ENCODE measurements at regions not wholly inside any gene's neighbourhood (a gene's known extent, or its start where the extent isn't known, plus 50 kb on each side); places are given as distances from the start of the nearest gene placed in this dataset.

DNA sequence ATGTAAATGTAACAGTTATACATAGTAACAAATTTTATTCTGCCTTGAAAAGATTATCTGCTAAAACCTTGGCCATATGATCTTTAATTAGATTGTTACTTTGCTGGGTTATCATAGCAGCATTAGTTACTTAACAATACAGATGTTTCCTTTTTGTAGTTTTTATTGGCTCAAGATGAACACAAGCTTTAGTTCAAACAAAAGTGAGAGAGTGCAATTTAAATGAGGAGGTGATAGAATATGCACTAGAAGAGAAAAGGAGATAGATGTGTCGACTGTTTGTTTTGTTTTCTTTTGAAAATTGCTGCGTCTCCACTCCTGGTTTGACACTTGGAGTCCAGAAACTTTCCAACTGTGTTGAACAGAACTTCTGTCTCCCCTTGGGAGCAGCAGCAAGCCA, 91.4 kb upstream of the CAV2 start:
- intact Hi-C loops (cut with micrococcal nuclease; ENCODE audit: unreplicated experiment) (no loop called here), in situ Hi-C loops (cut with MboI) (no loop called here)
- 0% methylated on average over 2 of the region's 2 CpGs for WGBS (ENCODE audit: insufficient coverage, insufficient replicate concordance, low lambda C conversion rate, missing lambda C conversion rate)
- DNase-seq (ENCODE audit: low read depth, low spot score) (no peak), FAIRE-seq (no peak), ATAC-seq (no peak)
- no peak overlapping the region for H3K4me3 ChIP-seq
- H3K36me3 ChIP-seq (ENCODE audit: control insufficient read depth in 2 of 2, insufficient read depth in 2 of 2, low read length in 1 of 2), result no peaks in the 10 kb centered on the region
- no peak overlapping the region for H2AFZ ChIP-seq (ENCODE audit: control insufficient read depth, low read depth, low read length)
- ChIA-PET POLR2A (no interaction called here), CTCF (no interaction called here), RAD21 (ENCODE audit: unreplicated experiment) (no interaction called here), SMC1A (ENCODE audit: uncharacterized antibody, unreplicated experiment) (no interaction called here)
- H3K4me2 ChIP-seq (ENCODE audit: control insufficient read depth, insufficient read depth), result no peak overlapping the region
- no peaks in the 10 kb centered on the region for H3K9me3 ChIP-seq (replicated peaks; ENCODE audit: control insufficient read depth, insufficient read depth, low read length)
- H3K27ac ChIP-seq (ENCODE audit: control insufficient read depth, insufficient read depth), result no peak overlapping the region
- no peaks in the 10 kb centered on the region for H3K4me1 ChIP-seq (ENCODE audit: control insufficient read depth, insufficient read depth, low read length)
- BruUV-seq (replicated peaks), result no TSS peak
- no peaks in the 10 kb centered on the region for H3K79me2 ChIP-seq (ENCODE audit: control insufficient read depth, insufficient read depth, low read length)
- H3K27me3 ChIP-seq (replicated peaks in 1 of 2; ENCODE audit: control insufficient read depth in 2 of 2, insufficient read depth in 2 of 2, low read length in 1 of 2), result peaks cover 0 to 5% of the 10 kb centered on the region in 2 experiments; a peak in 1 of 4 replicates
- H3K9ac ChIP-seq (ENCODE audit: control insufficient read depth, insufficient read depth, low read length), result no peak overlapping the region
- H4K20me1 ChIP-seq (ENCODE audit: control insufficient read depth, insufficient read depth), result no peaks in the 10 kb centered on the region
- TF ChIP-seq, protein P1, sequence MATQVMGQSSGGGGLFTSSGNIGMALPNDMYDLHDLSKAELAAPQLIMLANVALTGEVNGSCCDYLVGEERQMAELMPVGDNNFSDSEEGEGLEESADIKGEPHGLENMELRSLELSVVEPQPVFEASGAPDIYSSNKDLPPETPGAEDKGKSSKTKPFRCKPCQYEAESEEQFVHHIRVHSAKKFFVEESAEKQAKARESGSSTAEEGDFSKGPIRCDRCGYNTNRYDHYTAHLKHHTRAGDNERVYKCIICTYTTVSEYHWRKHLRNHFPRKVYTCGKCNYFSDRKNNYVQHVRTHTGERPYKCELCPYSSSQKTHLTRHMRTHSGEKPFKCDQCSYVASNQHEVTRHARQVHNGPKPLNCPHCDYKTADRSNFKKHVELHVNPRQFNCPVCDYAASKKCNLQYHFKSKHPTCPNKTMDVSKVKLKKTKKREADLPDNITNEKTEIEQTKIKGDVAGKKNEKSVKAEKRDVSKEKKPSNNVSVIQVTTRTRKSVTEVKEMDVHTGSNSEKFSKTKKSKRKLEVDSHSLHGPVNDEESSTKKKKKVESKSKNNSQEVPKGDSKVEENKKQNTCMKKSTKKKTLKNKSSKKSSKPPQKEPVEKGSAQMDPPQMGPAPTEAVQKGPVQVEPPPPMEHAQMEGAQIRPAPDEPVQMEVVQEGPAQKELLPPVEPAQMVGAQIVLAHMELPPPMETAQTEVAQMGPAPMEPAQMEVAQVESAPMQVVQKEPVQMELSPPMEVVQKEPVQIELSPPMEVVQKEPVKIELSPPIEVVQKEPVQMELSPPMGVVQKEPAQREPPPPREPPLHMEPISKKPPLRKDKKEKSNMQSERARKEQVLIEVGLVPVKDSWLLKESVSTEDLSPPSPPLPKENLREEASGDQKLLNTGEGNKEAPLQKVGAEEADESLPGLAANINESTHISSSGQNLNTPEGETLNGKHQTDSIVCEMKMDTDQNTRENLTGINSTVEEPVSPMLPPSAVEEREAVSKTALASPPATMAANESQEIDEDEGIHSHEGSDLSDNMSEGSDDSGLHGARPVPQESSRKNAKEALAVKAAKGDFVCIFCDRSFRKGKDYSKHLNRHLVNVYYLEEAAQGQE (IDR thresholded peaks at IDR 0.05; ENCODE audit: low read depth, low read length), result no peak
- TF ChIP-seq HDGF (IDR thresholded peaks at IDR 0.05) (no peak), ZNF274 (IDR thresholded peaks at IDR 0.05; ENCODE audit: insufficient read depth, insufficient read length) (no peak), ZSCAN29 (IDR thresholded peaks at IDR 0.05) (no peak), NFIC (IDR thresholded peaks at IDR 0.05; ENCODE audit: low read depth, low read length) (no peak), MEF2A (IDR thresholded peaks at IDR 0.05; ENCODE audit: insufficient read depth, low read depth, low read length) (no peak), STAT1 (conservative IDR thresholded peaks at IDR 0.05) (no peak), NFYA (IDR thresholded peaks at IDR 0.05; ENCODE audit: borderline replicate concordance, low read depth, low read length) (no peak), EED (IDR thresholded peaks at IDR 0.05; ENCODE audit: low read depth) (no peak), IKZF2 (IDR thresholded peaks at IDR 0.05) (no peak), ESRRA (IDR thresholded peaks at IDR 0.05; ENCODE audit: low read length) (no peak), ZNF622 (IDR thresholded peaks at IDR 0.05) (no peak)
- TF ChIP-seq, protein P2, sequence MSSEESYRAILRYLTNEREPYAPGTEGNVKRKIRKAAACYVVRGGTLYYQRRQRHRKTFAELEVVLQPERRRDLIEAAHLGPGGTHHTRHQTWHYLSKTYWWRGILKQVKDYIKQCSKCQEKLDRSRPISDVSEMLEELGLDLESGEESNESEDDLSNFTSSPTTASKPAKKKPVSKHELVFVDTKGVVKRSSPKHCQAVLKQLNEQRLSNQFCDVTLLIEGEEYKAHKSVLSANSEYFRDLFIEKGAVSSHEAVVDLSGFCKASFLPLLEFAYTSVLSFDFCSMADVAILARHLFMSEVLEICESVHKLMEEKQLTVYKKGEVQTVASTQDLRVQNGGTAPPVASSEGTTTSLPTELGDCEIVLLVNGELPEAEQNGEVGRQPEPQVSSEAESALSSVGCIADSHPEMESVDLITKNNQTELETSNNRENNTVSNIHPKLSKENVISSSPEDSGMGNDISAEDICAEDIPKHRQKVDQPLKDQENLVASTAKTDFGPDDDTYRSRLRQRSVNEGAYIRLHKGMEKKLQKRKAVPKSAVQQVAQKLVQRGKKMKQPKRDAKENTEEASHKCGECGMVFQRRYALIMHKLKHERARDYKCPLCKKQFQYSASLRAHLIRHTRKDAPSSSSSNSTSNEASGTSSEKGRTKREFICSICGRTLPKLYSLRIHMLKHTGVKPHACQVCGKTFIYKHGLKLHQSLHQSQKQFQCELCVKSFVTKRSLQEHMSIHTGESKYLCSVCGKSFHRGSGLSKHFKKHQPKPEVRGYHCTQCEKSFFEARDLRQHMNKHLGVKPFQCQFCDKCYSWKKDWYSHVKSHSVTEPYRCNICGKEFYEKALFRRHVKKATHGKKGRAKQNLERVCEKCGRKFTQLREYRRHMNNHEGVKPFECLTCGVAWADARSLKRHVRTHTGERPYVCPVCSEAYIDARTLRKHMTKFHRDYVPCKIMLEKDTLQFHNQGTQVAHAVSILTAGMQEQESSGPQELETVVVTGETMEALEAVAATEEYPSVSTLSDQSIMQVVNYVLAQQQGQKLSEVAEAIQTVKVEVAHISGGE (CRISPR knock-in tag; IDR thresholded peaks at IDR 0.05), result no peak
- TF ChIP-seq, protein P3, sequence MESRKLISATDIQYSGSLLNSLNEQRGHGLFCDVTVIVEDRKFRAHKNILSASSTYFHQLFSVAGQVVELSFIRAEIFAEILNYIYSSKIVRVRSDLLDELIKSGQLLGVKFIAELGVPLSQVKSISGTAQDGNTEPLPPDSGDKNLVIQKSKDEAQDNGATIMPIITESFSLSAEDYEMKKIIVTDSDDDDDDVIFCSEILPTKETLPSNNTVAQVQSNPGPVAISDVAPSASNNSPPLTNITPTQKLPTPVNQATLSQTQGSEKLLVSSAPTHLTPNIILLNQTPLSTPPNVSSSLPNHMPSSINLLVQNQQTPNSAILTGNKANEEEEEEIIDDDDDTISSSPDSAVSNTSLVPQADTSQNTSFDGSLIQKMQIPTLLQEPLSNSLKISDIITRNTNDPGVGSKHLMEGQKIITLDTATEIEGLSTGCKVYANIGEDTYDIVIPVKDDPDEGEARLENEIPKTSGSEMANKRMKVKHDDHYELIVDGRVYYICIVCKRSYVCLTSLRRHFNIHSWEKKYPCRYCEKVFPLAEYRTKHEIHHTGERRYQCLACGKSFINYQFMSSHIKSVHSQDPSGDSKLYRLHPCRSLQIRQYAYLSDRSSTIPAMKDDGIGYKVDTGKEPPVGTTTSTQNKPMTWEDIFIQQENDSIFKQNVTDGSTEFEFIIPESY (IDR thresholded peaks at IDR 0.05), result no peak
- TF ChIP-seq, protein P4, sequence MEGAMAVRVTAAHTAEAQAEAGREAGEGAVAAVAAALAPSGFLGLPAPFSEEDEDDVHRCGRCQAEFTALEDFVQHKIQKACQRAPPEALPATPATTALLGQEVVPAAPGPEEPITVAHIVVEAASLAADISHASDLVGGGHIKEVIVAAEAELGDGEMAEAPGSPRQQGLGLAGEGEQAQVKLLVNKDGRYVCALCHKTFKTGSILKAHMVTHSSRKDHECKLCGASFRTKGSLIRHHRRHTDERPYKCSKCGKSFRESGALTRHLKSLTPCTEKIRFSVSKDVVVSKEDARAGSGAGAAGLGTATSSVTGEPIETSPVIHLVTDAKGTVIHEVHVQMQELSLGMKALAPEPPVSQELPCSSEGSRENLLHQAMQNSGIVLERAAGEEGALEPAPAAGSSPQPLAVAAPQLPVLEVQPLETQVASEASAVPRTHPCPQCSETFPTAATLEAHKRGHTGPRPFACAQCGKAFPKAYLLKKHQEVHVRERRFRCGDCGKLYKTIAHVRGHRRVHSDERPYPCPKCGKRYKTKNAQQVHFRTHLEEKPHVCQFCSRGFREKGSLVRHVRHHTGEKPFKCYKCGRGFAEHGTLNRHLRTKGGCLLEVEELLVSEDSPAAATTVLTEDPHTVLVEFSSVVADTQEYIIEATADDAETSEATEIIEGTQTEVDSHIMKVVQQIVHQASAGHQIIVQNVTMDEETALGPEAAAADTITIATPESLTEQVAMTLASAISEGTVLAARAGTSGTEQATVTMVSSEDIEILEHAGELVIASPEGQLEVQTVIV (IDR thresholded peaks at IDR 0.05; ENCODE audit: borderline replicate concordance, partially characterized antibody), result no peak
